ENCODE measurements at regions not wholly inside any gene's neighbourhood (a gene's known extent, or its start where the extent isn't known, plus 50 kb on each side); places are given as distances from the start of the nearest gene placed in this dataset.

- TF ChIP-seq POLR2AphosphoS5 (IDR thresholded peaks at IDR 0.05; ENCODE audit: borderline replicate concordance, low read depth, low read length) (no peak), EZH2 (IDR thresholded peaks at IDR 0.05) (no peak), FOXP2 (optimal IDR thresholded peaks at IDR 0.05; ENCODE audit: control extremely low read depth, extremely low read length, insufficient read depth) (no peak)
Measured at GRCh38 chr1:79657951-79658658, 651.6 kb upstream of the ADGRL4 start.

Data from SK-N-MC (cell line).